G401 (cell line): ENCODE measurements at regions not wholly inside any gene's neighbourhood (a gene's known extent, or its start where the extent isn't known, plus 50 kb on each side); places are given as distances from the start of the nearest gene placed in this dataset.
A peak's percentile ranks its signal among the peaks of the same experiment; 100 is the strongest.

Source experiments
- DNase-seq: peaks from one replicate; pipeline ENCODE4 v3.0.0-alpha.2; 2015; ENCODE audit warnings: low spot score
- in situ Hi-C: cut with HindIII; loops from 2 replicates; pipeline ENCODE4 v1.10.0; 2016; ENCODE audit warnings: low sequenced_read_pairs, mixed read lengths

- DNase-seq: no peak
- in situ Hi-C loops: no loop called here
These were observed 119.2 kb upstream of the BOD1 start for GRCh38 chr5:173735691-173736090.

GRCh38 chr5:173736374-173736773, 119.9 kb upstream of the BOD1 start:
- no peak for DNase-seq
- in situ Hi-C loops: no loop called here

GRCh38 chr5:173736923-173737412, 120.5 kb upstream of the BOD1 start:
- in situ Hi-C loops: no loop called here
- no peak for DNase-seq

GRCh38 chr5:173739741-173740140, 123.3 kb upstream of the BOD1 start:
- in situ Hi-C loops: no loop called here
- no peak for DNase-seq

GRCh38 chr5:173740400-173740799, 124.0 kb upstream of the BOD1 start:
- in situ Hi-C loops: no loop called here
- no peak for DNase-seq

- in situ Hi-C loops: no loop called here
- no peak for DNase-seq
These were observed 124.6 kb upstream of the BOD1 start for GRCh38 chr5:173741087-173741486.

- in situ Hi-C loops: no loop called here
- DNase-seq: no peak
These were observed 125.4 kb upstream of the BOD1 start for GRCh38 chr5:173741729-173742431.

GRCh38 chr5:173742432-173742816, 126.0 kb upstream of the BOD1 start:
- no peak for DNase-seq
- in situ Hi-C loops: no loop called here

GRCh38 chr5:173743641-173744343, 127.3 kb upstream of the BOD1 start:
- DNase-seq: no peak
- in situ Hi-C loops: no loop called here

GRCh38 chr5:173744551-173744950, 128.1 kb upstream of the BOD1 start:
- no peak for DNase-seq
- in situ Hi-C loops: no loop called here

GRCh38 chr5:173745123-173745522, 128.7 kb upstream of the BOD1 start:
- DNase-seq: no peak
- in situ Hi-C loops: no loop called here

GRCh38 chr5:173745557-173745956, 129.1 kb upstream of the BOD1 start:
- in situ Hi-C loops: no loop called here
- no peak for DNase-seq

GRCh38 chr5:173746047-173746646, 129.7 kb upstream of the BOD1 start:
- DNase-seq: no peak
- in situ Hi-C loops: no loop called here

GRCh38 chr5:173747876-173748275, 131.4 kb upstream of the BOD1 start:
- DNase-seq: no peak
- in situ Hi-C loops: no loop called here

- no peak for DNase-seq
- in situ Hi-C loops: no loop called here
These were observed 134.3 kb upstream of the BOD1 start for GRCh38 chr5:173750538-173751265.

GRCh38 chr5:173751266-173751600, 134.8 kb upstream of the BOD1 start:
- in situ Hi-C loops: no loop called here
- no peak for DNase-seq

GRCh38 chr5:173752653-173753052, 135.5 kb upstream of the CPEB4 start:
- in situ Hi-C loops: no loop called here
- peak; percentile 40 for DNase-seq

GRCh38 chr5:173753307-173754168, 134.6 kb upstream of the CPEB4 start:
- in situ Hi-C loops: no loop called here
- peak; percentile 81 for DNase-seq

- DNase-seq: no peak
- in situ Hi-C loops: no loop called here
These were observed 132.8 kb upstream of the CPEB4 start for GRCh38 chr5:173755319-173755718.
